ELR (cell line): ENCODE measurements at regions not wholly inside any gene's neighbourhood (a gene's known extent, or its start where the extent isn't known, plus 50 kb on each side); places are given as distances from the start of the nearest gene placed in this dataset.
A peak's percentile ranks its signal among the peaks of the same experiment; 100 is the strongest.
"Not testable (repeated sequence)": the region's sequence is repeated elsewhere in the genome, so short reads cannot be mapped to it uniquely, and the experiment has no call there.

ENCODE experiments used
- DNase-seq: peaks from one replicate; pipeline ENCODE4 v3.0.0-alpha.2; 2015; ENCODE audit warnings: low read depth

- no peak for DNase-seq
These were observed 163.5 kb downstream of the C9orf50 start for GRCh38 chr9:129457325-129457779.

GRCh38 chr9:129456549-129457324, 164.2 kb downstream of the C9orf50 start:
- no peak for DNase-seq

GRCh38 chr9:129455151-129455995, 165.5 kb downstream of the C9orf50 start:
- no peak for DNase-seq

GRCh38 chr9:129454467-129455067, 166.3 kb downstream of the C9orf50 start:
- DNase-seq = no peak

- DNase-seq = no peak
These were observed 167.2 kb downstream of the C9orf50 start for GRCh38 chr9:129453734-129454133.

GRCh38 chr9:129451669-129452068, 169.2 kb downstream of the C9orf50 start:
- DNase-seq = no peak

GRCh38 chr9:129451089-129451656, 169.7 kb downstream of the C9orf50 start:
- DNase-seq = no peak

GRCh38 chr9:129449066-129449465, 171.8 kb downstream of the C9orf50 start:
- DNase-seq = no peak

- no peak for DNase-seq
These were observed 173.9 kb downstream of the C9orf50 start for GRCh38 chr9:129446828-129447550.

GRCh38 chr9:129445794-129446306, 175.1 kb downstream of the C9orf50 start:
- DNase-seq = no peak

- DNase-seq = not testable (repeated sequence)
These were observed 177.3 kb downstream of the C9orf50 start for GRCh38 chr9:129443515-129444164.

- no peak for DNase-seq
These were observed 177.9 kb downstream of the C9orf50 start for GRCh38 chr9:129442803-129443511.

- DNase-seq = no peak
These were observed 179.0 kb downstream of the C9orf50 start for GRCh38 chr9:129441852-129442251.

GRCh38 chr9:129440435-129441186, 180.3 kb downstream of the C9orf50 start:
- DNase-seq = no peak

GRCh38 chr9:129439242-129439641, 181.7 kb downstream of the C9orf50 start:
- no peak for DNase-seq

GRCh38 chr9:129437626-129438323, 183.1 kb downstream of the C9orf50 start:
- DNase-seq = no peak

GRCh38 chr9:129436751-129437625, 183.9 kb downstream of the C9orf50 start:
- peak; percentile 45 for DNase-seq
